A673 (cell line): ENCODE measurements at regions not wholly inside any gene's neighbourhood (a gene's known extent, or its start where the extent isn't known, plus 50 kb on each side); places are given as distances from the start of the nearest gene placed in this dataset.

Experiments
- CTCF ChIP-seq: fragments of 300-800, 200-600 bp; sonication (generic); conservative IDR thresholded peaks from 2 replicates; pipeline ENCODE4 v1.5.1; 2017; ENCODE audit warnings: low read depth, mild to moderate bottlenecking, antibody characterized with exemption, low read length, moderate library complexity, mixed read lengths
- EZH2 ChIP-seq: fragments of 200-600 bp; sonication (generic); IDR thresholded peaks from 2 replicates; pipeline ENCODE4 v1.6.1; 2017; ENCODE audit warnings: borderline replicate concordance, low read depth, mild to moderate bottlenecking, mixed read lengths, antibody characterized with exemption, low read length; ENCODE audit not compliant: poor library complexity, severe bottlenecking

- TF ChIP-seq CTCF (no peak), EZH2 (no peak)
Observed at GRCh38 chr9:2386566-2386965, 235.0 kb upstream of the VLDLR start.
